ENCODE measurements at regions not wholly inside any gene's neighbourhood (a gene's known extent, or its start where the extent isn't known, plus 50 kb on each side); places are given as distances from the start of the nearest gene placed in this dataset.
"Not testable (repeated sequence)": the region's sequence is repeated elsewhere in the genome, so short reads cannot be mapped to it uniquely, and the experiment has no call there.

GRCh38 chr15:35937380-35937779 is 391.4 kb upstream of the DPH6 start:
- no peaks in the 10 kb centered on the region for H3K9me3 ChIP-seq (ENCODE audit: control insufficient read depth in 2 of 2, insufficient read depth in 1 of 2, low read length in 1 of 2)
- 84% methylated on average over 1 of the region's 1 CpG for WGBS
- H3K27me3 ChIP-seq (ENCODE audit: control insufficient read depth in 2 of 2, insufficient read depth in 1 of 2, low read length in 1 of 2) = no peaks in the 10 kb centered on the region
- no peak for DNase-seq (ENCODE audit: low read depth in 6 of 9, low spot score in 9 of 9)
- H3K27ac ChIP-seq (ENCODE audit: low read depth in 1 of 2, low read length in 1 of 2) = no peak overlapping the region
- no peaks in the 10 kb centered on the region for H3K4me1 ChIP-seq (ENCODE audit: control insufficient read depth in 2 of 2, insufficient read depth in 2 of 2, low read length in 2 of 2)
- no peaks in the 10 kb centered on the region for H3K36me3 ChIP-seq (ENCODE audit: control insufficient read depth in 2 of 2, insufficient read depth in 2 of 2, low read length in 1 of 2)
- no peak overlapping the region for H3K4me3 ChIP-seq (ENCODE audit: low read length in 2 of 2)

- H3K27me3 ChIP-seq (ENCODE audit: control insufficient read depth in 2 of 2, insufficient read depth in 1 of 2, low read length in 1 of 2) = no peaks in the 10 kb centered on the region
- WGBS = 88% methylated on average over 8 of the region's 8 CpGs
- no peak for DNase-seq (ENCODE audit: low read depth in 6 of 9, low spot score in 9 of 9)
- no peak overlapping the region for H3K27ac ChIP-seq (ENCODE audit: low read depth in 1 of 2, low read length in 1 of 2)
- H3K9me3 ChIP-seq (ENCODE audit: control insufficient read depth in 2 of 2, insufficient read depth in 1 of 2, low read length in 1 of 2) = no peaks in the 10 kb centered on the region
- H3K36me3 ChIP-seq (ENCODE audit: control insufficient read depth in 2 of 2, insufficient read depth in 2 of 2, low read length in 1 of 2) = no peaks in the 10 kb centered on the region
- no peak overlapping the region for H3K4me3 ChIP-seq (ENCODE audit: low read length in 2 of 2)
- no peaks in the 10 kb centered on the region for H3K4me1 ChIP-seq (ENCODE audit: control insufficient read depth in 2 of 2, insufficient read depth in 2 of 2, low read length in 2 of 2)
Observed at GRCh38 chr15:35944945-35945585, 399.1 kb upstream of the DPH6 start.

- Histone ChIP-seq H3K27ac (ENCODE audit: low read depth in 1 of 2, low read length in 1 of 2) (no peak overlapping the region), H3K4me1 (ENCODE audit: control insufficient read depth in 2 of 2, insufficient read depth in 2 of 2, low read length in 2 of 2) (no peaks in the 10 kb centered on the region), H3K27me3 (ENCODE audit: control insufficient read depth in 2 of 2, insufficient read depth in 1 of 2, low read length in 1 of 2) (no peaks in the 10 kb centered on the region), H3K36me3 (ENCODE audit: control insufficient read depth in 2 of 2, insufficient read depth in 2 of 2, low read length in 1 of 2) (no peaks in the 10 kb centered on the region), H3K9me3 (ENCODE audit: control insufficient read depth in 2 of 2, insufficient read depth in 1 of 2, low read length in 1 of 2) (no peaks in the 10 kb centered on the region), H3K4me3 (ENCODE audit: low read length in 2 of 2) (no peak overlapping the region)
- WGBS = 97% methylated on average over 3 of the region's 3 CpGs
- DNase-seq (ENCODE audit: low read depth in 6 of 9, low spot score in 9 of 9) = no peak
Observed at GRCh38 chr15:35953424-35953823, 407.5 kb upstream of the DPH6 start.

- 60% methylated on average over 3 of the region's 3 CpGs for WGBS
- no peak for DNase-seq (ENCODE audit: low read depth in 6 of 9, low spot score in 9 of 9)
- Histone ChIP-seq H3K4me3 (ENCODE audit: low read length in 2 of 2) (no peak overlapping the region), H3K9me3 (ENCODE audit: control insufficient read depth in 2 of 2, insufficient read depth in 1 of 2, low read length in 1 of 2) (no peaks in the 10 kb centered on the region), H3K36me3 (ENCODE audit: control insufficient read depth in 2 of 2, insufficient read depth in 2 of 2, low read length in 1 of 2) (no peaks in the 10 kb centered on the region), H3K27ac (ENCODE audit: low read depth in 1 of 2, low read length in 1 of 2) (no peak overlapping the region), H3K4me1 (ENCODE audit: control insufficient read depth in 2 of 2, insufficient read depth in 2 of 2, low read length in 2 of 2) (no peaks in the 10 kb centered on the region), H3K27me3 (ENCODE audit: control insufficient read depth in 2 of 2, insufficient read depth in 1 of 2, low read length in 1 of 2) (no peaks in the 10 kb centered on the region)
Observed at GRCh38 chr15:35956056-35956455, 410.1 kb upstream of the DPH6 start.

- Histone ChIP-seq H3K27me3 (ENCODE audit: control insufficient read depth in 2 of 2, insufficient read depth in 1 of 2, low read length in 1 of 2) (no peaks in the 10 kb centered on the region), H3K36me3 (ENCODE audit: control insufficient read depth in 2 of 2, insufficient read depth in 2 of 2, low read length in 1 of 2) (no peaks in the 10 kb centered on the region), H3K27ac (ENCODE audit: low read depth in 1 of 2, low read length in 1 of 2) (no peak overlapping the region), H3K9me3 (ENCODE audit: control insufficient read depth in 2 of 2, insufficient read depth in 1 of 2, low read length in 1 of 2) (no peaks in the 10 kb centered on the region), H3K4me1 (ENCODE audit: control insufficient read depth in 2 of 2, insufficient read depth in 2 of 2, low read length in 2 of 2) (no peaks in the 10 kb centered on the region), H3K4me3 (ENCODE audit: low read length in 2 of 2) (no peak overlapping the region)
- 91% methylated on average over 2 of the region's 2 CpGs for WGBS
- DNase-seq (ENCODE audit: low read depth in 6 of 9, low spot score in 9 of 9) = no peak
Observed at GRCh38 chr15:35958021-35958420, 412.1 kb upstream of the DPH6 start.

- no peaks in the 10 kb centered on the region for H3K4me1 ChIP-seq (ENCODE audit: control insufficient read depth in 2 of 2, insufficient read depth in 2 of 2, low read length in 2 of 2)
- no peaks in the 10 kb centered on the region for H3K27me3 ChIP-seq (ENCODE audit: control insufficient read depth in 2 of 2, insufficient read depth in 1 of 2, low read length in 1 of 2)
- 44% methylated on average over 2 of the region's 2 CpGs for WGBS
- H3K4me3 ChIP-seq (ENCODE audit: low read length in 2 of 2) = no peak overlapping the region
- H3K36me3 ChIP-seq (ENCODE audit: control insufficient read depth in 2 of 2, insufficient read depth in 2 of 2, low read length in 1 of 2) = no peaks in the 10 kb centered on the region
- no peaks in the 10 kb centered on the region for H3K9me3 ChIP-seq (ENCODE audit: control insufficient read depth in 2 of 2, insufficient read depth in 1 of 2, low read length in 1 of 2)
- no peak overlapping the region for H3K27ac ChIP-seq (ENCODE audit: low read depth in 1 of 2, low read length in 1 of 2)
- DNase-seq (ENCODE audit: low read depth in 6 of 9, low spot score in 9 of 9) = no peak
Observed at GRCh38 chr15:35958975-35959374, 413.0 kb upstream of the DPH6 start.

GRCh38 chr15:35963326-35963725 is 417.4 kb upstream of the DPH6 start:
- no peak overlapping the region for H3K27ac ChIP-seq (ENCODE audit: low read depth in 1 of 2, low read length in 1 of 2)
- DNase-seq (ENCODE audit: low read depth in 6 of 9, low spot score in 9 of 9) = no peak
- H3K9me3 ChIP-seq (ENCODE audit: control insufficient read depth in 2 of 2, insufficient read depth in 1 of 2, low read length in 1 of 2) = no peaks in the 10 kb centered on the region
- WGBS = 97% methylated on average over 2 of the region's 2 CpGs
- H3K4me3 ChIP-seq (ENCODE audit: low read length in 2 of 2) = no peak overlapping the region
- H3K36me3 ChIP-seq (ENCODE audit: control insufficient read depth in 2 of 2, insufficient read depth in 2 of 2, low read length in 1 of 2) = no peaks in the 10 kb centered on the region
- H3K27me3 ChIP-seq (ENCODE audit: control insufficient read depth in 2 of 2, insufficient read depth in 1 of 2, low read length in 1 of 2) = no peaks in the 10 kb centered on the region
- H3K4me1 ChIP-seq (ENCODE audit: control insufficient read depth in 2 of 2, insufficient read depth in 2 of 2, low read length in 2 of 2) = no peaks in the 10 kb centered on the region

GRCh38 chr15:35966781-35967180 is 420.8 kb upstream of the DPH6 start:
- Histone ChIP-seq H3K4me1 (ENCODE audit: control insufficient read depth in 2 of 2, insufficient read depth in 2 of 2, low read length in 2 of 2) (no peaks in the 10 kb centered on the region), H3K9me3 (ENCODE audit: control insufficient read depth in 2 of 2, insufficient read depth in 1 of 2, low read length in 1 of 2) (no peaks in the 10 kb centered on the region), H3K27me3 (ENCODE audit: control insufficient read depth in 2 of 2, insufficient read depth in 1 of 2, low read length in 1 of 2) (no peaks in the 10 kb centered on the region), H3K36me3 (ENCODE audit: control insufficient read depth in 2 of 2, insufficient read depth in 2 of 2, low read length in 1 of 2) (no peaks in the 10 kb centered on the region), H3K4me3 (ENCODE audit: low read length in 2 of 2) (no peak overlapping the region), H3K27ac (ENCODE audit: low read depth in 1 of 2, low read length in 1 of 2) (no peak overlapping the region)
- 89% methylated on average over 2 of the region's 2 CpGs for WGBS
- no peak for DNase-seq (ENCODE audit: low read depth in 6 of 9, low spot score in 9 of 9)

- DNase-seq (ENCODE audit: low read depth in 6 of 9, low spot score in 9 of 9); H3K27me3 ChIP-seq (ENCODE audit: control insufficient read depth in 2 of 2, insufficient read depth in 1 of 2, low read length in 1 of 2); H3K9me3 ChIP-seq (ENCODE audit: control insufficient read depth in 2 of 2, insufficient read depth in 1 of 2, low read length in 1 of 2); H3K4me1 ChIP-seq (ENCODE audit: control insufficient read depth in 2 of 2, insufficient read depth in 2 of 2, low read length in 2 of 2); H3K27ac ChIP-seq (ENCODE audit: low read depth in 1 of 2, low read length in 1 of 2); H3K4me3 ChIP-seq (ENCODE audit: low read length in 2 of 2); H3K36me3 ChIP-seq (ENCODE audit: control insufficient read depth in 2 of 2, insufficient read depth in 2 of 2, low read length in 1 of 2): not testable (repeated sequence)
- WGBS = 94% methylated on average over 17 of the region's 17 CpGs
Observed at GRCh38 chr15:35967968-35968367, 422.0 kb upstream of the DPH6 start.

- 62% methylated on average over 1 of the region's 1 CpG for WGBS
- no peaks in the 10 kb centered on the region for H3K36me3 ChIP-seq (ENCODE audit: control insufficient read depth in 2 of 2, insufficient read depth in 2 of 2, low read length in 1 of 2)
- H3K27ac ChIP-seq (ENCODE audit: low read depth in 1 of 2, low read length in 1 of 2) = no peak overlapping the region
- no peak for DNase-seq (ENCODE audit: low read depth in 6 of 9, low spot score in 9 of 9)
- H3K4me3 ChIP-seq (ENCODE audit: low read length in 2 of 2) = no peak overlapping the region
- no peaks in the 10 kb centered on the region for H3K27me3 ChIP-seq (ENCODE audit: control insufficient read depth in 2 of 2, insufficient read depth in 1 of 2, low read length in 1 of 2)
- no peaks in the 10 kb centered on the region for H3K4me1 ChIP-seq (ENCODE audit: control insufficient read depth in 2 of 2, insufficient read depth in 2 of 2, low read length in 2 of 2)
- H3K9me3 ChIP-seq (ENCODE audit: control insufficient read depth in 2 of 2, insufficient read depth in 1 of 2, low read length in 1 of 2) = no peaks in the 10 kb centered on the region
Observed at GRCh38 chr15:35973029-35973428, 427.1 kb upstream of the DPH6 start.
